ENCODE measurements at regions not wholly inside any gene's neighbourhood (a gene's known extent, or its start where the extent isn't known, plus 50 kb on each side); places are given as distances from the start of the nearest gene placed in this dataset.

GRCh38 chr7:85483177-85483576 lies 296.3 kb upstream of the SEMA3D start:
- Histone ChIP-seq H3K36me3 (no peaks in the 10 kb centered on the region), H3K27ac (no peak overlapping the region), H3K4me1 (no peaks in the 10 kb centered on the region), H3K27me3 (no peaks in the 10 kb centered on the region), H3K9me3 (no peaks in the 10 kb centered on the region), H3K4me3 (no peak overlapping the region)
- intact Hi-C loops (cut with DNase I; ENCODE audit: low total_unique reads): no loop called here
- no peak for DNase-seq
- TF ChIP-seq, protein P1, sequence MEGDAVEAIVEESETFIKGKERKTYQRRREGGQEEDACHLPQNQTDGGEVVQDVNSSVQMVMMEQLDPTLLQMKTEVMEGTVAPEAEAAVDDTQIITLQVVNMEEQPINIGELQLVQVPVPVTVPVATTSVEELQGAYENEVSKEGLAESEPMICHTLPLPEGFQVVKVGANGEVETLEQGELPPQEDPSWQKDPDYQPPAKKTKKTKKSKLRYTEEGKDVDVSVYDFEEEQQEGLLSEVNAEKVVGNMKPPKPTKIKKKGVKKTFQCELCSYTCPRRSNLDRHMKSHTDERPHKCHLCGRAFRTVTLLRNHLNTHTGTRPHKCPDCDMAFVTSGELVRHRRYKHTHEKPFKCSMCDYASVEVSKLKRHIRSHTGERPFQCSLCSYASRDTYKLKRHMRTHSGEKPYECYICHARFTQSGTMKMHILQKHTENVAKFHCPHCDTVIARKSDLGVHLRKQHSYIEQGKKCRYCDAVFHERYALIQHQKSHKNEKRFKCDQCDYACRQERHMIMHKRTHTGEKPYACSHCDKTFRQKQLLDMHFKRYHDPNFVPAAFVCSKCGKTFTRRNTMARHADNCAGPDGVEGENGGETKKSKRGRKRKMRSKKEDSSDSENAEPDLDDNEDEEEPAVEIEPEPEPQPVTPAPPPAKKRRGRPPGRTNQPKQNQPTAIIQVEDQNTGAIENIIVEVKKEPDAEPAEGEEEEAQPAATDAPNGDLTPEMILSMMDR (IDR thresholded peaks at IDR 0.05): no peak

GRCh38 chr7:85480666-85481065 lies 293.8 kb upstream of the SEMA3D start:
- H3K4me3 ChIP-seq: no peak overlapping the region
- H3K4me1 ChIP-seq: no peaks in the 10 kb centered on the region
- no peaks in the 10 kb centered on the region for H3K9me3 ChIP-seq
- TF ChIP-seq, protein P1 (IDR thresholded peaks at IDR 0.05): no peak
- no peaks in the 10 kb centered on the region for H3K36me3 ChIP-seq
- no peak overlapping the region for H3K27ac ChIP-seq
- intact Hi-C loops (cut with DNase I; ENCODE audit: low total_unique reads): no loop called here
- no peak for DNase-seq
- H3K27me3 ChIP-seq: no peaks in the 10 kb centered on the region

DNA sequence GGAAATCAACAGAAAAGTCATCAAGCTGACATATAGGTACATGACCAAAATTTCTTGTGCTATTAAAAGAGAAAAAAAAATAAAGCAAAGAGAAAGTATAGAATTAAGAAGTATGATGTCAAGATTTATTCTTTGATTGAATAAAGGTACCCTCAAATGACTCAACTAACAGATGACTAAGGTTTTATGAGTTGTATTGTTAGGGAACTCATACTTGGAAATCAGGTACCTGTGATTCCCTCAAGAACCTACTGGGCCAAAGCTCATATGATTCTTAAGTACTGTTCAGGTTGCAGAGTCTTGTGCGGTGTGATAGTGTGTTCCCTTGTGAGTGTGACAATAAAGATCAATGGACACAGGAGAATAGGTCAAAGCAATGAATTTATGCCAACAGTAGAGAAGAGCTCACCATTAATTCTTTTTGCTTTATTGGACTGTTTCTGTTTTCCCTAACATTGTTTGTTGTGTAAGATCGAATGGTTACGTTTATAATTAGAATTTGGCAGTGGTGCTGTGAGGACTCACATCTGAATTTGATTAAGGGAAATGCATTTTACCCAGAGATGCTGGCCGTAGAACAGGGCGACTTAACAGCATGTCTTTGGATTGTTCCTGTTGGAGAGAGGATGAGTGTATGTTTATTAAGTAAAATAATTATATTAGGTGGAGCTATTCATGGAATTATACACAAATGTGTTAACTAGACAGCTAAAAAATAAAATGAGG lies 293.2 kb upstream of the SEMA3D start:
- Histone ChIP-seq H3K27ac (no peak overlapping the region), H3K27me3 (no peaks in the 10 kb centered on the region), H3K9me3 (no peaks in the 10 kb centered on the region), H3K4me3 (no peak overlapping the region), H3K36me3 (no peaks in the 10 kb centered on the region), H3K4me1 (no peaks in the 10 kb centered on the region)
- no peak for DNase-seq
- TF ChIP-seq, protein P1 (IDR thresholded peaks at IDR 0.05): no peak
- intact Hi-C loops (cut with DNase I; ENCODE audit: low total_unique reads): no loop called here

DNA sequence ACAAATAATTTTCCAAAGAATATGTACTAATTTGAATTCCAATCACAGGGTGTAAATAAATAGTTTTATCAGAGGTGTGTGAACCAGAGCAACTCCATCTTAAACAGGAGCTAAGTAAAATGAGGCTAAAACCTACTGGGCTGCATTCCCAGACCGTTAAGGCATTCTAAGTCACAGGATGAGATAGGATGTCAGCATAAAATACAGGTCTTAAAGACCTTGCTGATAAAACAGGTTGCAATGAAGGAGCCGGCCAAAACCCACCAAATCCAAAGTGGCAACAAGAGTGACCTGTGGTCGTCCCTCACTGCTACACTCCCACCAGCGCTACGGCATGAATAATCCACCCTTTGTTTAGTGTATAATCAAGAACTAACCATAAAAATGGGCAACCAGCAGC lies 291.7 kb upstream of the SEMA3D start:
- intact Hi-C loops (cut with DNase I; ENCODE audit: low total_unique reads): no loop called here
- Histone ChIP-seq H3K4me3 (no peak overlapping the region), H3K9me3 (no peaks in the 10 kb centered on the region), H3K36me3 (no peaks in the 10 kb centered on the region), H3K27me3 (no peaks in the 10 kb centered on the region), H3K4me1 (no peaks in the 10 kb centered on the region), H3K27ac (no peak overlapping the region)
- TF ChIP-seq, protein P1 (IDR thresholded peaks at IDR 0.05): no peak
- no peak for DNase-seq

GRCh38 chr7:85475476-85475875 lies 288.6 kb upstream of the SEMA3D start:
- Histone ChIP-seq H3K27me3 (no peaks in the 10 kb centered on the region), H3K9me3 (no peaks in the 10 kb centered on the region), H3K36me3 (no peaks in the 10 kb centered on the region), H3K4me1 (no peaks in the 10 kb centered on the region), H3K4me3 (no peak overlapping the region), H3K27ac (no peak overlapping the region)
- intact Hi-C loops (cut with DNase I; ENCODE audit: low total_unique reads): no loop called here
- TF ChIP-seq, protein P1 (IDR thresholded peaks at IDR 0.05): no peak
- DNase-seq: no peak

GRCh38 chr7:85475071-85475470 lies 288.2 kb upstream of the SEMA3D start:
- TF ChIP-seq, protein P1 (IDR thresholded peaks at IDR 0.05): no peak
- Histone ChIP-seq H3K4me3 (no peak overlapping the region), H3K9me3 (no peaks in the 10 kb centered on the region), H3K27ac (no peak overlapping the region), H3K27me3 (no peaks in the 10 kb centered on the region), H3K4me1 (no peaks in the 10 kb centered on the region), H3K36me3 (no peaks in the 10 kb centered on the region)
- DNase-seq: no peak
- intact Hi-C loops (cut with DNase I; ENCODE audit: low total_unique reads): no loop called here
